NAMALWA (cell line): ENCODE measurements at regions not wholly inside any gene's neighbourhood (a gene's known extent, or its start where the extent isn't known, plus 50 kb on each side); places are given as distances from the start of the nearest gene placed in this dataset.

ENCODE experiments used
- DNase-seq: peaks from one replicate; pipeline ENCODE4 v3.0.0-alpha.2; 2015; ENCODE audit warnings: low spot score

- no peak for DNase-seq
Observed at GRCh38 chr2:239765076-239765845, 259.9 kb downstream of the NDUFA10 start.

GRCh38 chr2:239763433-239764097 lies 261.6 kb downstream of the NDUFA10 start:
- no peak for DNase-seq

GRCh38 chr2:239762655-239763269 lies 262.4 kb downstream of the NDUFA10 start:
- no peak for DNase-seq

DNA sequence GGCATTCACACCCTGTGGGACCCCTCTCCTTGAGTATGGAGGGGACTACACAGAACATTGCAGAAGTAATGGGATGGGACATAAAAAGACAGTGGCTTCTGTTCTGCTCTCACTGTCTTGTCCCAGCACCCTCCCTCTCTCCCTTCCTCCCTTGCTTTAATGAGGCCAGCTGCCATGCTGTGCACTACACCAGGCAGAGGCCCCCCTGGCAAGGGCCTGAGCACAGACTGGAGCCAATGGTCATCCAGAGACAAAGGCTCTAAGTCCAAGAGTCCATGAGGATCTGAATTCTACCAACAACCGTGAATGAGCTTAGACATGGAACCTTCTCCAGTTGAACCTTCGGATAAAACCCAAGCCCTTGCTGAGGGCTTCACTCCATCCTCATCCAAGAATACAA lies 263.0 kb downstream of the NDUFA10 start:
- DNase-seq = no peak

DNA sequence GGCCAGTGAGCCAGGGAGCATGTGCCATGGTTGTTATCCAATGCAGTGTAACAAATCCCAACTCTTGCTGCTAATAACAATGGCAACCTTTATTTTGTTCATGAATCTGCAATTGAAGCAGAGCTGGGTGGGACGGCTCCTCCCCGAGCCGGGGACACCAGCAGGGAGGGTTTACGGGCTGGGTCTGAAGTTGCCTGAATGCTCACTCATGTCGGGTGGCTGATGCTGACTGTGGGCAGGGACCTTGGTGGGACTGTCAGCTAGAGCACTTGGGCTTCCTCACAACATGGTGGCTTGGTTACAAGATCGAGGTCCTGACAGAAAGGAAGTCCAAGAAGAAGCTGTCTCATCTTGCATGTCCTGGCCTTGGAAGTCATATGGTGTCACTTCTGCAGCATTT lies 264.5 kb downstream of the NDUFA10 start:
- DNase-seq = no peak

- no peak for DNase-seq
Observed at GRCh38 chr2:239758279-239758877, 266.8 kb downstream of the NDUFA10 start.

DNA sequence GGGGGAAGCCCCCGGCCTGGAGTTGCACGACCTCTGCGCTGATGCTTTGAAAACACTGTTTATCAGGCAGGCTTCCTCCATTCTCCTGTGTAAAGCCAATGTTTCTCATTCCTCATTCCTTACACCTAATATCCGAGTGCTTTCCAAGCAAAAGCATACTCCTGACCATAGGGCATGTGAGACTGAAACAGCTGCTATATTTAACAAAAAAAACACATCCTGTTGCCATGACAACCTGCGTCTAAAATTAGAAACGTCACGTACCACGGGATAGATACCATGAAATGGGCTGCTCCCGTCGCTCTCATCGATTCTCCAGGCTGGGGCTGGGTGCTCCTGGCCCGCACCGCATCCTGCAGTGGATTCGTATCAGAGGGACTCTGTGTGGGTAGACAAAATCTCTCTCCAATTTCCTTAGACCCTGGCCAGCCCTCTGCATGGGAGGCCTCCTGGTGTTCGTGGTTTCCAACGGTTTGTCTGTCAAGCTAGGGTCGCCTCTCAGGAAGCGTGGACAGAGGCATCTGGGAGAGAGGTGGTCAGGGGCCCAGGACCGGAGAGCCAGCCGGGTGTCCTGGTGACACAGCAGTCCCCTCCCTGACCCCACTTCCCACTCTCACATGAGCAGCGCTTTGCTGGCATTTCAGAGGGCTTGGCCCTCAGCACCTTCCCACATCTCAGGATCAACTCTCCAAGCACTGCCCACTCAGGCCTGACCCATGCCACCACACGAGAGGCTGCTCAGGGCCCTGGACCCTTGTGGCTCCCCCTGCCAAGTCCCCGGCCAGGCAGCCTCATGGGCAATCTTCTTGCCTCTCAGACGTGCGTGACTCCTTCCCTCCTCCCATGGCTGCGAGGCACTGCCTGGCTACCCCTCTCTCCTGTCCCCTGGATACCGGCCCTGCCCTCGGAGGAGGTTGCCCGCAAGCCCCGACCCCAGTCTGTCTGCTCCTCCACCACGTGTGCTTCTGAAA lies 268.1 kb downstream of the NDUFA10 start:
- DNase-seq = no peak

DNA sequence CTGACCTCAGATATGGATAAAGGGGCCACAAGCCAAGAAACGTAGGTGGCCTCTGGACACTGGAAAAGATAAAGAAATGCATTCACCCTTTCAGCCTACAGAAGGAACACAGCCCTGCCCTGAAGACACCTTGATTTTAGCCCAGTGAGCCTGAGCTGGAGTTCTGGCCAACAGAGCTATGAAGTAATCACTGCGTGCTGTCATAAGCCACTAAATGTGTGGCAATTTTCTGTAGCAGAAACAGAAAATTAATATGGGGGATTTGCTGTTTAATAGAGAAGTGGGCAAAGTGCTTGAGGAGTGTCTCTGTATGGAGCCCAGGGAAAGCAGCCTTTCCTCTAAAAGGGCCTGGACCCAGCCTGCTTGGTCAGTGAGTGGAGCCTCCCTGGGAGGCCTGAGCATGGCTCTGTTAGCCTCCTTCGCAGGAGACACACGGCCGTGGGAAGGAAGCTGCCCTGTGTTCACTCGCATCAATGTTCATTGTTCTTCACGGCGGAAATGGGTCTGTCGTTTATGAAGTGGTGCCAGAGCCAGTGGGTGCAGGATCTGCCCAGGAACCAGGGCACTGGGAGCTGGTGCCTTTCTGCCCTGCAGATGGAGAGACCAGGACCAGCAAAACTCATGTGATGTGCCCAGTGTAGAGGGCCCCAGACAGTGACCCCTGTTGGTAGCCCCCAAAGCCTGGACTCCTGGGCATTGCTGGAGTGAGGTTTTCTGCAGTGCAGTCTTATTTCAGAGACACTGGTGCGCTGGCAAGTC lies 268.9 kb downstream of the NDUFA10 start:
- no peak for DNase-seq

DNA sequence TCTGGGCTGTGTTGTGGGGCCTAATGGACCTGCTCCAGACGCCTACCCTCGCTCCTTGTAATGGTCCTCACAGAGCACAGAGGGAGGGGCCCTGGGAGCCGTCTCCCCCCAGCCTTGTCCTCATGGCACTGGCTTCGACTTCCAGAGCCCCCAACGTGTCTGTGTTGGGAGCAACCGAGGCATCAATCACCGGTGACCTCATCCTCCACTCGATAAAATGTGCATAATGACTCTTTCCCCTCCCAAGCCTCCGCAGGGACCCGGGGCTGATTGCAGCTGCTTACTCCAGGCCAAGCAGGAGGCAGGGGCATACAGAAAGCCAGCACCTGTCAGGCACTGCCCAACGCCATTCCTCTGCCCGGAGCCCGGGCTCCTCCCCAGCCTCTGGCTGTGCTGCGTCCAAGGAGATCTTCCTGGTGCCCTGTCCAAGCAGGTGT lies 271.7 kb downstream of the NDUFA10 start:
- DNase-seq = no peak

DNA sequence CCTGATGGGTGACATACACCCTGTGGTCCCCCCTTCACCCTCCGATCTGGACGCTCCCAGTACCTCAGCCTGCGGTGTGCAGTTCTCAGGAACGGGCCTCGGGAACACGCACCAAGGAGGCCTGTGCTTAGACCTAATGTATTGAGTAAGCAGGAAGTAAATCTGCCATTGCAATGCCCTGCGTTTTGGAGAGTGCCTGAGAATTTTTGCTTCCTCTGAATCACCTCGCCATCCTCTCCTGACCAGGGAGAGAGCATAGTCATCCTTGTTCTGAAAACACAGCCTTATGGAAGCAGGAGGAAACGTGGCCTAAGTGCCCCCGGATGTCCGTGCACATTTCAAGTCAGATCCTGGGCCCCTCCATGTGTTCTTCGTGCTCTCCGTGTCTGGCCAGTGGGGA lies 272.2 kb downstream of the NDUFA10 start:
- no peak for DNase-seq

DNA sequence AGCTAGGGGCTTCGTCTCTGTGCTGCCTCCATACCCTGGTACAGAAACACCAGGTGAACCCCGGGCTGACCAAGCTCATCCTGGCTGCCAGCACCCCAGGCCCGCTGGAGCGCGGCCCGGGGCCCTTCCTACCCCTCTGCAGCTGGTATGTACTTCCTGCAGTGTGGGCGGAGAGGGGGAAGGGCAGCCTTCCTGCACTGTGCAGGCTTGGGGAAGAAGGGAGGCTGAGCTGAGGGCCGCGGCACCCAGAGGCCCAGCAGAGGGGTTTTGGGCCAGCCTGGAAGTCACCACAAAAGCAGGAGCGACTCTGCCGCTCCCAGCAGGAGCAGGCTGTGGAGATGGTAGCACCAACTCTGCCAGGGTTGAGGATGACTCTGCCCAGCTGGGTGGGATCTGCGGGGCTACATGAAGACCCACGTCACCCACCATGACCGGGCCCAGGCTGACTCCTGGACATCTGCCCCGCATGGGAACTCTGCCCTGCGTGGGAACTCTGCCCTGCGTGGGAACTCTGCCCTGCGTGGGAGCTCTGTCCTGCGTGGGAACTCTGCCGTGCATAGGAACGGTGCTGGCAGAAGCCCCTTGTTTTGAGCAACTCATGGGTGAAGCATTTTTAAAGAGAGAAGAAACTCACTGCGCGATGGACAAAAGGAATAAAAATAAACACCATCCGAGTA lies 273.3 kb downstream of the NDUFA10 start:
- no peak for DNase-seq

GRCh38 chr2:239750929-239751678 lies 274.0 kb downstream of the NDUFA10 start:
- DNase-seq = no peak

DNA sequence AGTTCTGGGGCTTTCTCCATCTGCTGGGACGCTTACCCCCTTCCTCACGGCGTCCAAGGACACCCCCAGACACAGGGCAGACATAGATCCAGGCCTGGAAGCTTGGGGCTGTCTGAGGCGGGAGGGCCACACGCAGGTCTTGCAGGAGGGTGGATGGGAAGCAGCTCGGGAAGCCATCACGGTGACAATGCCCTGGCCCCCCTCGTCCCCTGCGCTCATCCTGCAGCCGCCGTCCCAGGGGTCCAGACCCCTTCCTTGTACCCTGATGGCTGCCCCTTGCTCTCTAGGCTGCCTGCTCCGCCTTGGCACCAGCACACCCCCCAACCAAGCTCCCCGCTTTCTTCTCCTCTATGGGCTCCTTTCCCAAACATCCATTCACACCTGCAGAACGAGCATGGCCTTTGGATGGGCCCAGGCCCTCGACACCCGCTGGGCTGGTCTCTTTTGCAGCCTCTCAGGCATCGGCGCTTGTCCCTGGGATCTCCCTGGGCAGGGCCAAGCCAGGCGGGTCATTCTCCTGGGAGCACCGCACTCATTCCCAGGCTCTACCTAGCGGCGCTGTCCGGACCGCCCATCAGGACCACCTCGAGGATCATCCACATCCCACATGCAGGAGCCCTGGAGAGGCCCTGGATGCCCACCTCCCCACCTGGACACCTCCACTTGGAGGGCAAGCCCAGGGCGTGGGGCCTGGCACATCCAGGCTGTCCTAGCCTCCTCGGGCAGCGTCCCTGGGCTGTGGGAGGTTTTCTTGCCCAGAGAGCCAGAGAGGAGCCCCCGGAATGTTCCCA lies 274.9 kb downstream of the NDUFA10 start:
- no peak for DNase-seq

- DNase-seq = no peak
Observed at GRCh38 chr2:239749272-239749873, 275.8 kb downstream of the NDUFA10 start.

GRCh38 chr2:239748811-239749210 lies 276.3 kb downstream of the NDUFA10 start:
- DNase-seq = no peak

GRCh38 chr2:239747771-239748170 lies 277.4 kb downstream of the NDUFA10 start:
- no peak for DNase-seq

GRCh38 chr2:239747274-239747673 lies 277.9 kb downstream of the NDUFA10 start:
- DNase-seq = no peak

GRCh38 chr2:239746559-239747246 lies 278.4 kb downstream of the NDUFA10 start:
- DNase-seq = no peak
